ENCODE measurements at regions not wholly inside any gene's neighbourhood (a gene's known extent, or its start where the extent isn't known, plus 50 kb on each side); places are given as distances from the start of the nearest gene placed in this dataset.

DNA sequence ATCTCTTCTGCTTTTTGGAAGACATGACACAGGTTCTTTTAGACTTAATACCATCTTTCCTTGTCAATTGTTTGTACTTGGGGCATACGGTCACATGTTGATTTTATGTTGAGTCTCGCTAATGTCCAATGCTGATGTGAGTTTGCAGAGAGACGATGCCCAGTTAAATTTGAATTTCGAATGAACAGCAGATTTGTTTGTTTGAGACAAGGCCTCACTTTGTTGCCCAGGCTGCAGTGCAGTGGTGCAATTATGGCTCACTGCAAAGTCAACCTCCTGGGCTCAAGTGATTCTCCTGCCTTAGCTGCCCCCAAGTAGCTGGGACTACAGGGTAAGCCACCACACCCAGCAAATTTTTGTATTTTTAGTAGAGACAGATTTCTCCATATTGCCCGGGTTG is 473.5 kb downstream of the RIT2 start:
- TF ChIP-seq EZH2phosphoT487 (IDR thresholded peaks at IDR 0.05; ENCODE audit: insufficient read depth, low read depth) (no peak), EZH2 (IDR thresholded peaks at IDR 0.05; ENCODE audit: insufficient read depth, poor library complexity, severe bottlenecking) (no peak)
